HG03139 (cell line): ENCODE measurements at regions not wholly inside any gene's neighbourhood (a gene's known extent, or its start where the extent isn't known, plus 50 kb on each side); places are given as distances from the start of the nearest gene placed in this dataset.

ENCODE experiments used
- ATAC-seq: cut with Tn5 transposase; IDR thresholded peaks from one replicate; pipeline ENCODE4 v1.9.1; 2021; ENCODE audit not compliant: unreplicated experiment

DNA sequence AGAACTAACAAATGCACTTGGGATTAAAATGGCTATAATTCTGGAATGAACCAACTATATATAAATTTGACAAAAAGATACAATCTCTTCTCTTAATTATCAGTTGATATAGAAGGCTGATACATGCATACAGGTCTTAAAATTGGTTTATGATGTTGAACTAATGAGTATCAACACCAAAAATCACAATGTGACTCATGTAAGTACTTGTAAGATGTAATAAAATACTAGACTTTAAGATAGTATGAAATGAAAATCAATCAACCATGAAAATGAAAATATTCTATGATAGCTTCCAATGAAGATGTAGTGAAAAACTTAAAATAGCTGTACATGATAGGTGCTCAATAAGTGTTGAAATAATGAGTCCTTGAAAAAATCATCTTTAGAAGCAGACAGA lies 116.6 kb upstream of the SOX5 start:
- ATAC-seq: no peak

DNA sequence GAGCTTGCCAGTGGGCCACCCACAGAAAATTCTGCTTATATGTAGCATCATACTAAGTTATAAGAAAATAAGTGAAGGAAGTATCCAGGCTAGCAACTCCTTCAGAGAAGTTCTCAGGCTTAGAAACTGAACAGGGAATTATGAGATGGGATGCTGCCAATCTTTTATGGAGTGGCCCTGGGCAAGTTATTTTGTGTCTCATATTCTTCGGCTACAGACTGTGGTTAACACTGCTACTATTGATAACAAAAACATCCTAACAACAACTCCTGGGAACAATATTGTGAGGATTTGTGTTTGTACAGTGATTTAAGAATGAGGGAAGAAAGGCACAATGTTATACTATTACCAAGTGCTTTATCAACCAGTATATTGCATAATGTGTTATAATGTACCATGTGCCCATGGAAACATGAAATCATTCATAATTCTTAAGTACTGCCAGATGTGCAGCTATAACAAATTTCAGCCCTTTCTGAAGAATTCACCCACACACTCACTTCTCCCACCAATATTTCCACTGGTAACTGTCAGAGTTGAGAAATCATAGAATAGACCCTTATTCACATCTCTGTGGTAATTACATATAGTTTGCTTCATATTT lies 113.3 kb upstream of the SOX5 start:
- ATAC-seq: no peak

DNA sequence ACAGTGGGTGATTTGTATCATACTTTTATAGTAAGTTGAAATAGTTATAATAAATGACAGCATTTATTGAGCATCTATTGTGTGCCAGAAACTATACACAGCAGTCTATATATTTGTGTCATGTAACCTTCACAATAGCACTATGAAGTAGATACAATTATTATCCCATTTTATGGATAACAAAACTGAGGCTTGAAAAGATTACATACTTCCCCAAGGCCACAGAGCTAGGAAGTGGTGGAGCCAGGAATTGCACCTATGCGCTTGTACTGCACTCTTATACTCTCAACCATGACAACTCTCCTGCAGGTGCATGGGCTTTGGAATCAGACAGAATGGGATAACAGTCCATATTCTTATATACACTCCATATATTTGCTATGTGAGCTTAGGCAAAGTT lies 110.6 kb upstream of the SOX5 start:
- ATAC-seq: no peak

DNA sequence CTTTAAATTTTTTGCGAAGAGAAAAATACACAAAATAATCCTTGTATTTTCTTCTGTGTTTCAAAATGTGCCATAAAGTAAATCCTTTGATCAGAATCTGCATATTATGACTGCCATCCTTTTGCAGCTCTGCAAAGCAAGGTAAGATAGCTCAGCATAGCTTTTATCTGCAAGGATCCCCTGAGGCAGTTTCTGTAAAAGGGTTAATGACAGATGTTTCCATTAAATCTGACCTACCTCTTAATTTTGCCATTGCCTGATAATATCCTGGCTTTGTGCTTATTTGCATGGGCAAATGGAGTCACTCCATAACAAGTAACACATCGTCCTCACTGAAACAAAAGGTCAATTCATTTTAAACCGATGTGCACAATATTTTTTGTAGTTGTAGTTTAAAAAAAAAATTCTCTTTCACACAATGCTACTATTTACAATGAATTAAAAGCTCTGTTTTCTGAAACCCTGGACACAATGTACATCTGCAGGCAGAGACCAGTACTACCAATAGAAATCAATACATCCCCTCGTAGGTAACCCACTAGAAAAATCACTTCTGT lies 108.5 kb upstream of the SOX5 start:
- no peak for ATAC-seq

DNA sequence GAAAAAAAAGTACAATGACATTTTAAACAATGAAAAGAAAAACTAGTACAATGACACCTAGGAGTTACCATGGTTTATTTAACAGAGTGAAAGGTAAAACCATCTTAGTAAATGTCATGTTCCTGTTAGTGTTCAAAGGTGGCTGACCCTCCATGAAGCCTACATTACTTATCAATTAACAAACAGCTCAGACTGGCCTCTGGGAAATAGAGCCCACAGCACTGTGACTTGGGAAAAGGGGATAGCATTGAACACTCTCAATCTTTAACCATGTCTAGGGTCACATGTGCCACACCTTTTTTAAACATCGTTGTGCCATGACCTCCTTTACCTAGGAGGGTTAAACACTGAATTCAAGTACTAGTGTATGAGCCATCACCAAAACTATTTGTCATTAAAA lies 106.3 kb upstream of the SOX5 start:
- ATAC-seq: no peak

DNA sequence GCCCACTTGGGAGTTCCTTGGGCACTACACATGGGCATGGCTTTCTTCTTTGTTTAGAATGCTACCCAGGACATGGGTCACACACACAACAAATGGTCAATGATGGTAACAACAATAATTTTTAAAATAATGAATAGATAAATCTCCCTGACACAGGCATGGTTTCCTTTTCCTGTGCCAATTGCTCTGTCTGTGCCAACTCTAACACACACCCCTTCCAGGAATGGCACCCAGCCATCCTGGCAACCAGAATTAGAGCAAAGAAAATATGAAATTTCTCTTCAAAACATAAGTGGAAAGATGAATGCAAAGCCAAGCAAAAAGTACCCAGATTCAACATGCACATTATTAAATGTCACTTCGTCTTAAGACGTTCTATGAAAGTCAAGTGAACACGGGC lies 104.9 kb upstream of the SOX5 start:
- no peak for ATAC-seq

DNA sequence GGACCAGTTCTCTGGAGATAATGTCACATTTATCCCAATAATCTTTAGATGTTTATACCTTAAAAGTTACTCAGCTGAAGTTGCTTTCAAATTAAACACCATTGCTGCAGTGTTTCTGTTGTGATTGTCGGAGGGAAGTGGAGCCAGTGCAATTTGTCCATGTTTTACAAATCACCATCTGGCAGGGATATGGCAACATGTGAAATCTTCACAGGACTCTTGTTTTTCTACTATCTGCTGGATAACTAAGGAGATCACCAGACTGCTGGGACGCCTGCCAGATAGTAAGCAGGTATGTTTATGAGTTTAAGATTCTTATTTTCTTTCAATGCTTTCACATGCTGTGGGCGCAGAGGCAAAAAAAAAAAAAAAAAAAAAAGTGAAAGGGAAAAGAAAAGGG lies 100.3 kb upstream of the SOX5 start:
- no peak for ATAC-seq

DNA sequence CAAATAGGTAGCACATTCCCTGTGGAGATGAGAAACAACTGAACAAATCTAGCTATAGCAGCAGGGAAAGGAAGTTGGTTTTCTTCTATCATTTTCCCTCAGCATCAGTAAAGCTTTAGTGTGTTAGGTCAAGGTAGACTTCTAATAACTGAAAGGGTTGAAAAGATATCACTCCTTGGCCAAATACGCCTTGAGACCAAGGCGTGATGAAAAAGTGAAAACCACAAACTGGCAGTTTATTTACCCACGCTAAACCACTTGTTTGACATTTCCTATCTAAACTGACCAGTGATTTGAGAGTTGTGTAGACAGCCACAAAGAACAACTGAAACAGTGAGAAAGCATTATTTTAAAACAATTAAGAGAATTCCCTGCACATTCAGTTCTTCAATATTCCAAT lies 99.6 kb upstream of the SOX5 start:
- ATAC-seq: no peak

DNA sequence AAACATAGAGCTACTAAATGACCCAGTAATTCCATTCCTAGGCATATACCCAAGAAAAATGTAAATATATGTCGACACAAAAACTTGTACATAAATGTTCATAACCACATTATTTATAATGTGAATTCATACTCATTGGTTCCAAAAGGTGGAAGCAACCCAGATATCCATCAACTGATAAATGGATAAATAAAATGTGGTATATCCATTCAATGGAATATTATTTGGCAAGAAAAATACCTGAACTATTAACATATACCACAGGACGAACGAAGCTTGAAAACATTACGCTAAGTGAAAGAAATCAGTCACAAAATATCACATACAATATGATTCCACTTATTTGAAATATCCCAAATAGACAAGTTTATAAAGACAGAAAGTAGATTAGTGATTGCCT lies 99.0 kb upstream of the SOX5 start:
- ATAC-seq: no peak

DNA sequence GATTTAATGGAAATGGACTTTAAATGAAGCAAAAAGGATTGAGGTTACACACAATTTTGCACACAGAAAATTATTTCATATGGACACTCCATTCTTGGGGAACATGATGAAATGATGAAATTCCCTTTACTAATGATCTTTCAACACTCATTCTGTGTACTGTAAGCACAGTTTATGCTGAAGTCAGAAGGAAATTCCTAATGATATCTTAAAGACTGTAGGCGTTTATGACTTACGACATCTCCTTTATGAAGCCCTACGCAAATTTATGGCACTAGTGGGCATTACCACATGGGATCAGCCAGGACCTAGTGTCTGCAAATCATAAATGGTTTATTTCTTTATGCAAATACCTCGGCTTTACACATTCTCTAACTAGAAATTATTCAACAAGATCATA lies 97.9 kb upstream of the SOX5 start:
- ATAC-seq: no peak

DNA sequence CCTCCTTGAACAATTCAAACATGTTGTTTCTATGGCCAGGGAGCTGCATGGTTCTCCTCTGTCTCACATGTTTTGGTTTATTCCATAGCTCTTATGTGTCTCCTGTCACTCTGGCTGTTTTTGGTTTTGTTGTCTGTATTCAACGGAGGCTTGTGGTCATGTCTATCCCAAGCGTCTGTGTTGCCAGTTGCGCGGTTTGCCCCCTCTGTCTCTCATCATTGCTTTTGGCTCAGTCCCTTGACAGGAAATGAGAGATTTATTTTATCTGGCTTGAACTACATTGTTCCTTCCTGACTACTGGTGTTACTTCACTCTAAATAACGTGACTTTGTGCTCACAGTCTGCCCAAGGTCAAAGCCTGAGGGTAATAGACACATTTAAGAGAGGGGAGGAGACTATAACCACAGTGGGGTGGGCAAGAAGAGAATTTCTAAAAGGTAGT lies 96.4 kb upstream of the SOX5 start:
- ATAC-seq: no peak

DNA sequence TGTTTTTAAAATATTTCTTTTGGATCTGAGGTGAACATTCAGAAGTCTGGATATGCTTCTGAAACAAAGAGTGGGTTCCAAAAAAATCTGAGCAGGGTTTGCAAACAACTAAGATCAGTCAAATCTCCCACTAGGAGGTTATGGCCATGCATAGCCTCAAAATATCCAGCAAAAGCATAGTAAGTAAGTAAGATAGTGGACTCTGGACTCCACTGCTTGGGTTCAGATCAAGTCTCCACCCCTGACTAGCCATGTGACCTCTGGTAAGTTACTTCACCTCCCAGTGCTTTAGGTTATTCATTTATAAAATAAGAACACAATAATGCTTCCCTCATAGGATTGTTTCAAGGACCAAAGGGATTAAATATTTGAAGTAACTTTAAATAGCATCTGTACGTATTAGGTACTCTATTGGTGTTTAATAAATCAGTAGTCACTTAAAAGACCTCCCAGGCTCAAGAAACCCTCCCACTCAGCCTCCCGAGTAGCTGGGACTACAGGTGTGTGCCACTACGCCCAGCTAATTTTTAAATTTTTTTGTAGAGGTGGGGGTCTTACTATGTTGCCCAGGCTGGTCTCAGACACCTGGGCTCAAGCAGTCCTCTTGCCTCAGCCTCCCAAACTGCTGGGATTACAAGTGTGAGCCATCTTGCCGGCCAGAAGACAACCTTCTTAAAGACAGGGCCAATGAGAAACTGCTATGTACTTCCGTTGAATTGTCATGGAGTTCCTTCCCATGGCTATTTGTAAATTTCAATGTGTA lies 95.7 kb upstream of the SOX5 start:
- ATAC-seq: no peak

DNA sequence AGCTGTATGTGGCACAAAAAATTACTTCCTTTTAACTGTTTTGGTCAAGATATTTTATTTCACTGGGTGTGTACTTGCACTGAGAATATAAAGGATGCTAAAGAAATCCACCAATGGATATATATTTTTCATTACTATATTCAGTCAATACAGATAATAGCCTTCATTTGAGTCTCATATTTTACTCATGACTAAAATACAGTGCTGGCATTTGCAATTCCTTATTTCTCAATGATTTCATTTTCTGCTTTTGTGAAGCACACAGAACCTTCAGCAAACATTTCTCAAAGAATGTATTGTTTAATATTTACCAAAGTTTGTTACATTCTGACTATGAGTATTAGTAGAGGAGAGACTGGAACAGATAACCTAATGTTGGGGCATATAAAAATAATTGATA lies 93.2 kb upstream of the SOX5 start:
- no peak for ATAC-seq

DNA sequence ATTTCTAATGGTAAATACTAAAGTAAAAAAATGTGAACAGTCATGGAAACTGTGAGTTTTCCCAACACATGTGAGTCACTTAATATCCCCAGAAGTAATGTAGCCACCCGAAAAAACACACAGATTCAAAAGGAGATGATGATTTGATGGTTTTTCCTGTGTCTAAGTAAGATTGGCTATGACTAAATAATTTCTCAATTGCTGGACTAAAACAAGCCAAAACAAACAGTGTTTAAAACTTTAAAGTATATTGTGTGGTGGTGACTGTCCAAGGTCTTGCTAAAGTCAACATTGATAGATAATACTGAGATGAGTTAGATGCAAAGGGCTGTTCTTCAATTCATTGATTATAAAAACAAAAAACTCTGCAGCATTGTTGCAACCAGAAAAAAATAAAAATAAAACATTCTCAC lies 89.6 kb upstream of the SOX5 start:
- ATAC-seq: no peak

DNA sequence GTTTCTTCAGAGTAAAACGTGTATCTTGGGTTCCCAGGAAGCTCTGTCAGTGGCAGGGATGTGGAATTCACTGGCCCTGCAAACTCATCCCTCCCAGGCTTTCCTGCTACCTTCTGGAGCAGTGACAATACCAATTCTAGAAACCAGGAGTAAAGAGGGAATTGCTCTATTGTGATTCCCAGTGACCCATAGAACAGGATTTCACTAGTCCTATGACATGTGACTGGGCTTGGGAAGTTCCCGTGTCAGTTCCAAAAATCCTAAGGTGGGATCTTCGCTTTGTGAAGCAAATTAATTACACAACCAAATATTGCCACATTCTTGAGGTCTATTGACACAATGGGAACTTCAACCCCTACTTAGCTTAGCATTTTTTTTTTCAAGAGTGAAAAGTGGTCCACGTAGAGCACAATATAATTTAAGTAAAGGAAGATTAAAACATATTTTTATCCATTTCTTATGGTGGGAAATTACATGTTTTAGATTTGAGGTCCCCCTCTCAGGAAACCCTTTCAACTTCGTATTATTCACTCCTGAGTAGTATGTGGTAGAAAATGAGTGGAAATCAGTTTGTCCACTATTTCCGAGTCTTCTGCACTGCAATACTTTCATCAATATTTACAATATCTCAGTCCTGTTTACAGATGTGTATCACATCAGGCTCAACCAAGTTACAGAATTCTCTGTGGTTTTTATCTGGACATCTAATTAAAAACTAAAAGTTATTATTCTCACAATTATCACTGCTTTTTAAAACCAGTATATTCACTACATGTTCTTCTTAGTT lies 88.9 kb upstream of the SOX5 start:
- ATAC-seq: no peak

DNA sequence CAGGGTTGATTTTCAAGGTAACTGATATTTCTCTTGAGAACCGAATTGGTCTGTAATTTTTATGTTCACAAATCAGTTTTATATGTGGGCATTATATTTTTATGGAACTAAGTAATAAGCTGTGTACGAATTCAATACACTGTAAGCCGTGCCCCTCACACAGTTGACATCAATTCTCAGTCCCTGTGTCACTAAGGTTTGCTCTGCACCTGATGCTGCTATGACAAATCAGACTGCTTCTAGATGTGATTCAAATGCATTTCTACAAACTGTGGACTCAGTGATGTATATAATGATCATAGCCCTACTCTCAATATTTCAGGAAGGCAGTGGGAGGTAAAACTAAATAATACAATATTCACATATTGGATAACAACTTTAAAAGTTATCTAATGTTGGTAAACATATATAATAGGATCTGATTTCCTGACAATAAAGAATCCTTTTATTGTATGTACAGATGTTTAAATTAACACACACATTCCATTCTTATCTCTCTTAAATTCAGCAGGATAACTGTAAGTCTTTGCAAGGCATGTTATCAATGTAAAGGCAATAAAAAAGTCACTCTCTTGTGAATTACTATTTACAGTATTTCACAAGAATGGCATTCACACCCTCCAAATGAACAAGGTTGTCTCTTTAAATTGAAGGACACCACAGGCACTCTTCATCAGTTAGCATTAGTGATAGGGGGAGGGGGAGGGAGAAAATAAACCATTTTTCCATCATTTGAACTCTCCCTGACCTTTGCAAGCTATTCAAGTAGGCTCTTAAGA lies 87.2 kb upstream of the SOX5 start:
- ATAC-seq: no peak

DNA sequence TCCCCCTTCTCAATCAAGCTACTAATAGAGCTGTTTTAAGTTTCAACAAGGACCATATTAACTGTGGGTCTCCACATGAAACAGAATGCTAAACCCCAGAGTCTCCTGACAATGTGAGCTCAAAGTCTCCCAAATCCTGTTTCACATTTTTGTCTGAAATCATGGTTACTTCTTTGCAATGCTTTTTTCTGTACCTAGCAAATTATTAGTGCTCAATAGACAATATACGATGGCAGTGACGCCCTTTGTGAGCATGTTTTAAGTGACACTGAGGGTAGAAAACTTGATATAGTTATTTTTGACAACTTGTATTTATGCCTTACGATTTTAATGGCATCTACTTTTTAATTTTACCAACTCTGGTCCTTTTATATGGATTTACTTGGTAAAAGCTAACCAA lies 85.4 kb upstream of the SOX5 start:
- ATAC-seq: no peak

DNA sequence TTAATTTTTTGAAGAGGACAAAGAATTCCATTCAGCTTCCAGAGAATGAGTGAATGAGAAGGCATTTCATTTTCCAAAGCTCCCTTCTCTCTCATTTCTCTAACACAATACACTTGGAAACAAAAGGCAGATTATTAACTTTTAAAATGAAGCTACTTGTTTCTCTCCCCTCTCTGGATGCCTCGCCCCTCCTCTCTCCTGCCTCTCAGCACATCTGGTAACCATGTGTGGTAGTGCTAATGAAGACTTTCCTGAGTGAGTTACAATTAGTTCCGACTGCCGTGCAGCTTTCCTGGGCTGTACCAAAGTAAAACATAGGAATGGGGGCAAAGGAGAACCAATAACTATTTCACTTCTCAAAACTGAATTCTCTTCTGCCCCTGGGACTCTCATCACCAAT lies 84.7 kb upstream of the SOX5 start:
- no peak for ATAC-seq

DNA sequence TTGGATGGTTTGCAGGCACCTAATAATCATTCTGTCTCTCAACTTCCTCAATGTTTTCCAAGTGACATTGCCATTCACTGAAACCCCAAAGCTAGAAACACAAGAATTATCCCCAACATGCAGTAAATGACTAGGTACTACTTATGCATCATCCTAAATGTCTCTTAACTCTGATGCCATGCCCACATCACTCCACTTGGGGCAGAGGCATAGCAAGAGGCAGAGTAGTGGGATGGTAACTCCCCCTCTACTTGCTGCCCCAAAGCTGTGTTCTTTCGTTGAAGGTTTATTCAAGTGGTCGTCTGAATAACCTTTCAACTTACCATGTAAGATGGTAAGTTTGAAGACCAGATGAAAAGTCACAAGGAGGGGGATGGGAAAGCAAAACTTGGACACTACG lies 77.9 kb upstream of the SOX5 start:
- no peak for ATAC-seq

DNA sequence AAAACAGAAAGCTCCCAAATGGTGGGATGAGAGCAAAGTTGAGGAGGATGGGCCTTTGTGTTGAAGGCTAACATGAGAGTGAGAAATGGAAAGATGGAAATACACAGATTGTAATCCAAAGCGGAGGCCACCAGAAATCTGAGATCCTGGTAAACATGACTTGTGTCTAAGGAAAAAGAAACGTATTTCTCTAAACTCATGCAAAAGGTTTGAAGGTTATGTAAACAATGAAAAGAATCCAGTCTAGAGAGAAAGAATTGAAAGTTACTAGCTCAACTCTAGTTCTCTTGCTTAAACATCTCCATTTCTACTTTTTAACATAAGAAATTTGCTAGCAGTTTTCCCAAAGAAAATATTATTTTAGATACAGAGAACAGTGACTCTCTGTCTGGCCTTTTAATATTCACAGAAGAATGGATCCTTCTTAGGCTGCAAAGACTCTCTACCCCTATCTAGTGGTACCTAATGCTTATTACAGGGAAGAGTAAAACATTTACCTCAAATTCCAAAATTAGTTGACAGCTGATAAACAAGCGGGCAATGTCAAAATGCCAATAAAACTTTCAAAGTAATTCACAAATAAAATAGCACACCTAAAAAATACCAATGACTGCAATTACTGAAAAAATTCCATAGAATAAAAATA lies 75.8 kb upstream of the SOX5 start:
- no peak for ATAC-seq

DNA sequence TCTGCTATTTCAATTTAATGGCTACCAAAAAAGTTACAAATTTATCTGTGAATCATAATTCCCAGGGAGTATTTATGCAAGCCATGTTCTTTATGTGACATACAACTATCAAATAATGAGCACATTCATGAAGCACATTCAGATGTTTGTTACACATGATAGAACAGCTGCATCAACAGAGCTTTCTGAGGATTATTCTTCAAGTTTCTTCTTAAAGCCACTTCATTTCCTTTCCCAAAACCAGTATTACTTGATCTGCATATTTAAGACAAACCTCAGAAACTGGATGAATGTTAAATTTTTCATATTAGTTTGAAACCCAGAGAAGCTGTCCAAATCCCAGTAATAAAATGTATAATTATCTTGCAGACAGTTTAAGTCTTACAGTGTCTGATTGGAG lies 73.6 kb upstream of the SOX5 start:
- ATAC-seq: no peak
